Neural cell (in vitro differentiated cells): ENCODE measurements at regions not wholly inside any gene's neighbourhood (a gene's known extent, or its start where the extent isn't known, plus 50 kb on each side); places are given as distances from the start of the nearest gene placed in this dataset.

Experiments
- H2AFZ ChIP-seq: fragments of 200-600, 300-800 bp; sonication (generic), shearing (Covaris generic); 2 replicates; pipeline ENCODE4 v1.6.0; 2014; ENCODE audit warnings: low read depth, mild to moderate bottlenecking, antibody characterized with exemption, low read length, moderate library complexity
- H3F3A ChIP-seq: fragments of 200-600 bp; shearing (Covaris generic); 2 replicates; pipeline ENCODE4 v1.6.1; 2016; ENCODE audit warnings: mild to moderate bottlenecking, moderate library complexity, mixed read lengths, antibody characterized with exemption, low read length; ENCODE audit not compliant: insufficient read depth, poor library complexity, severe bottlenecking
- H3K27ac ChIP-seq: fragments of 200-600, 300-800 bp; sonication (generic), shearing (Covaris generic); 2 replicates; pipeline ENCODE4 v1.5.1; 2014; ENCODE audit warnings: mild to moderate bottlenecking, low read length, moderate library complexity
- H3K27me3 ChIP-seq: fragments of 300-800, 200-600 bp; sonication (generic), shearing (Covaris generic); 2 replicates; pipeline ENCODE4 v1.6.0; 2014; ENCODE audit warnings: mild to moderate bottlenecking, low read depth, low read length, moderate library complexity; ENCODE audit not compliant: insufficient read depth
- H3K36me3 ChIP-seq: fragments of 300-800, 200-600 bp; sonication (generic), shearing (Covaris generic); 2 replicates; pipeline ENCODE4 v1.5.1; 2014; ENCODE audit warnings: mild to moderate bottlenecking, antibody characterized with exemption, low read length, moderate library complexity; ENCODE audit not compliant: insufficient read depth
- H3K4me2 ChIP-seq: fragments of 300-800, 200-600 bp; sonication (generic), shearing (Covaris generic); 2 replicates; pipeline ENCODE4 v1.6.0; 2014; ENCODE audit warnings: mild to moderate bottlenecking, low read length
- H3K4me3 ChIP-seq: fragments of 300-800, 200-600 bp; sonication (generic), shearing (Covaris generic); 2 replicates; pipeline ENCODE4 v1.5.1; 2014; ENCODE audit warnings: mild to moderate bottlenecking, low read length, moderate library complexity
- H3K79me2 ChIP-seq: fragments of 200-600 bp; shearing (Covaris generic); replicated peaks from 2 replicates; pipeline ENCODE4 v1.6.0; 2014; ENCODE audit warnings: mild to moderate bottlenecking, low read length, moderate library complexity; ENCODE audit not compliant: insufficient read depth
- H3K9ac ChIP-seq: fragments of 300-800, 200-600 bp; sonication (generic), shearing (Covaris generic); 2 replicates; pipeline ENCODE4 v1.6.1; 2016; ENCODE audit warnings: mild to moderate bottlenecking, low read length, mixed read lengths
- H3K9me2 ChIP-seq: fragments of 200-600 bp; shearing (Covaris generic); 2 replicates; pipeline ENCODE4 v1.6.1; 2016; ENCODE audit warnings: mild to moderate bottlenecking, low read length, mixed read lengths; ENCODE audit not compliant: insufficient read depth
- H3K9me3 ChIP-seq: fragments of 200-600, 300-800 bp; sonication (generic), shearing (Covaris generic); 2 replicates; pipeline ENCODE4 v1.6.1; 2016; ENCODE audit warnings: mild to moderate bottlenecking, mixed run types, low read length, moderate library complexity, mixed read lengths
- H4K20me1 ChIP-seq: fragments of 200-600 bp; shearing (Covaris generic); 2 replicates; pipeline ENCODE4 v1.6.1; 2016; ENCODE audit warnings: mild to moderate bottlenecking, mixed run types; ENCODE audit not compliant: insufficient read depth
- CTCF ChIP-seq: fragments of 450-650 bp; IDR thresholded peaks from 2 replicates; pipeline ENCODE4 v1.5.1; 2014; ENCODE audit warnings: antibody characterized with exemption, mild to moderate bottlenecking, moderate library complexity; ENCODE audit not compliant: poor library complexity, severe bottlenecking
- EP300 ChIP-seq: fragments of 450-650 bp; conservative IDR thresholded peaks from 2 replicates; pipeline ENCODE4 v1.6.1; 2014; ENCODE audit warnings: antibody characterized with exemption, mild to moderate bottlenecking, moderate library complexity; ENCODE audit not compliant: poor library complexity, severe bottlenecking
- EZH2 ChIP-seq: fragments of 200-600, 300-800 bp; shearing (Covaris generic), sonication (generic); IDR thresholded peaks from 2 replicates; pipeline ENCODE4 v1.6.1; 2014; ENCODE audit warnings: antibody characterized with exemption, low read length, borderline replicate concordance, mild to moderate bottlenecking; ENCODE audit not compliant: insufficient read depth, poor library complexity, severe bottlenecking
- MXI1 ChIP-seq: fragments of 450-650 bp; conservative IDR thresholded peaks from 2 replicates; pipeline ENCODE4 v1.6.1; 2014; ENCODE audit warnings: antibody characterized with exemption, mild to moderate bottlenecking; ENCODE audit not compliant: poor library complexity, severe bottlenecking
- POLR2AphosphoS5 ChIP-seq: IDR thresholded peaks from 2 replicates; pipeline ENCODE4 v1.6.1; 2012
- RAD21 ChIP-seq: fragments of 450-650 bp; conservative IDR thresholded peaks from 2 replicates; pipeline ENCODE4 v1.6.1; 2014; ENCODE audit warnings: antibody characterized with exemption, mild to moderate bottlenecking, moderate library complexity
- REST ChIP-seq: IDR thresholded peaks from 2 replicates; pipeline ENCODE4 v1.6.1; 2012; ENCODE audit warnings: borderline replicate concordance
- SMC3 ChIP-seq: fragments of 450-650 bp; conservative IDR thresholded peaks from 2 replicates; pipeline ENCODE4 v1.6.1; 2014; ENCODE audit warnings: antibody characterized with exemption, mild to moderate bottlenecking, moderate library complexity; ENCODE audit not compliant: poor library complexity
- TAF1 ChIP-seq: IDR thresholded peaks from 2 replicates; pipeline ENCODE4 v1.6.1; 2012; ENCODE audit warnings: low read depth

GRCh38 chr11:111006227-111006626, 239.3 kb upstream of the POU2AF2 start:
- no peak overlapping the region for H3K4me2 ChIP-seq
- no peaks in the 10 kb centered on the region for H3K36me3 ChIP-seq
- no peak for TF ChIP-seq RAD21
- TF ChIP-seq EZH2, result no peak
- no peak for TF ChIP-seq REST
- no peak for TF ChIP-seq EP300
- TF ChIP-seq CTCF, result no peak
- no peak for TF ChIP-seq POLR2AphosphoS5
- no peak overlapping the region for H3K4me3 ChIP-seq
- no peaks in the 10 kb centered on the region for H3K9me2 ChIP-seq
- H2AFZ ChIP-seq, result no peak overlapping the region
- no peaks in the 10 kb centered on the region for H3K9me3 ChIP-seq
- H3K27me3 ChIP-seq, result no peaks in the 10 kb centered on the region
- H3K79me2 ChIP-seq, result no peaks in the 10 kb centered on the region
- H3K27ac ChIP-seq, result no peak overlapping the region
- H3K9ac ChIP-seq, result no peak overlapping the region
- H3F3A ChIP-seq, result no peaks in the 10 kb centered on the region
- H4K20me1 ChIP-seq, result no peaks in the 10 kb centered on the region

GRCh38 chr11:111001986-111002611, 243.4 kb upstream of the POU2AF2 start:
- H4K20me1 ChIP-seq, result no peaks in the 10 kb centered on the region
- H3K79me2 ChIP-seq, result no peaks in the 10 kb centered on the region
- H3K4me3 ChIP-seq, result no peak overlapping the region
- TF ChIP-seq REST, result no peak
- TF ChIP-seq MXI1, result no peak
- TF ChIP-seq EZH2, result no peak
- no peak for TF ChIP-seq TAF1
- no peak for TF ChIP-seq RAD21
- no peak for TF ChIP-seq SMC3
- no peak for TF ChIP-seq EP300
- TF ChIP-seq POLR2AphosphoS5, result no peak
- no peak for TF ChIP-seq CTCF
- H3K9ac ChIP-seq, result no peak overlapping the region
- no peak overlapping the region for H3K27ac ChIP-seq
- no peaks in the 10 kb centered on the region for H3K27me3 ChIP-seq
- H3F3A ChIP-seq, result no peaks in the 10 kb centered on the region
- no peaks in the 10 kb centered on the region for H3K36me3 ChIP-seq
- H2AFZ ChIP-seq, result no peak overlapping the region
- no peak overlapping the region for H3K4me2 ChIP-seq
- no peaks in the 10 kb centered on the region for H3K9me3 ChIP-seq
- H3K9me2 ChIP-seq, result no peaks in the 10 kb centered on the region
